GM23338 (cell line): ENCODE measurements at regions not wholly inside any gene's neighbourhood (a gene's known extent, or its start where the extent isn't known, plus 50 kb on each side); places are given as distances from the start of the nearest gene placed in this dataset.

ENCODE experiments used
- CREB1 ChIP-seq: fragments of 250-450 bp; sonication (Bioruptor Pico); IDR thresholded peaks from 2 replicates; pipeline ENCODE4 v1.5.0; 2020; ENCODE audit warnings: low read depth, mild to moderate bottlenecking, moderate library complexity
- EZH2 ChIP-seq: fragments of 200-600 bp; sonication (generic); IDR thresholded peaks from one replicate; pipeline ENCODE4 v1.8.0; 2017; ENCODE audit warnings: antibody characterized with exemption, mild to moderate bottlenecking, low read depth; ENCODE audit not compliant: unreplicated experiment
- EZH2phosphoT487 ChIP-seq: fragments of 200-600 bp; sonication (generic); IDR thresholded peaks from one replicate; pipeline ENCODE4 v1.8.1; 2018; ENCODE audit warnings: antibody characterized with exemption; ENCODE audit not compliant: unreplicated experiment
- POLR2AphosphoS5 ChIP-seq: IDR thresholded peaks from 2 replicates; pipeline ENCODE4 v1.6.1; 2016; ENCODE audit warnings: antibody characterized with exemption, low read depth
- STAT1 ChIP-seq: IDR thresholded peaks from one replicate; pipeline ENCODE4 v1.6.1; 2016; ENCODE audit warnings: antibody characterized with exemption; ENCODE audit not compliant: unreplicated experiment
- TF ChIP-seq, protein P1 (sequence below), 2 experiments: fragments of 200-600 bp in 1 of 2; sonication (generic) in 1 of 2; conservative IDR thresholded peaks; 2 replicates each; pipeline versions ENCODE4 v1.5.1 to v1.6.1; 2016 to 2017; ENCODE audit warnings: antibody characterized with exemption in 2 of 2, low read depth in 2 of 2, mild to moderate bottlenecking in 2 of 2, moderate library complexity in 1 of 2

DNA sequence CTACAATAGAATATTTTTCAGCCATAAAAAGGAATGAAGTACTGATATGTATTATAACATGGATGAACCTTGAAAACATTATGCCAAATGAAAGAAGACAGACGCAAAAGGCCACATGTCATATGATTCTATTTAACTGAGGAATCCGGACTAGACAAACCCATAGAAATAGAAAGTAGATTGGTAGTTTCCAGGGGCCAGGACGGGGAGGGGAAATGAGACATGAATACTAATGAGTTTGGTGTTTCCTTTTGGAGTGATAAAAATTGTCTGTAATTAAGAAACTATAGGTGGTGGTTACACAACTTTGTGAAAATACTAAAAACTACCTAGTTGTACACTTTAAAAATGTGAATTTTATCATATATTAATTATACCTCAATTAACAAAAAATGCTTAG is 247.6 kb downstream of the BCAT1 start:
- TF ChIP-seq, protein P1, sequence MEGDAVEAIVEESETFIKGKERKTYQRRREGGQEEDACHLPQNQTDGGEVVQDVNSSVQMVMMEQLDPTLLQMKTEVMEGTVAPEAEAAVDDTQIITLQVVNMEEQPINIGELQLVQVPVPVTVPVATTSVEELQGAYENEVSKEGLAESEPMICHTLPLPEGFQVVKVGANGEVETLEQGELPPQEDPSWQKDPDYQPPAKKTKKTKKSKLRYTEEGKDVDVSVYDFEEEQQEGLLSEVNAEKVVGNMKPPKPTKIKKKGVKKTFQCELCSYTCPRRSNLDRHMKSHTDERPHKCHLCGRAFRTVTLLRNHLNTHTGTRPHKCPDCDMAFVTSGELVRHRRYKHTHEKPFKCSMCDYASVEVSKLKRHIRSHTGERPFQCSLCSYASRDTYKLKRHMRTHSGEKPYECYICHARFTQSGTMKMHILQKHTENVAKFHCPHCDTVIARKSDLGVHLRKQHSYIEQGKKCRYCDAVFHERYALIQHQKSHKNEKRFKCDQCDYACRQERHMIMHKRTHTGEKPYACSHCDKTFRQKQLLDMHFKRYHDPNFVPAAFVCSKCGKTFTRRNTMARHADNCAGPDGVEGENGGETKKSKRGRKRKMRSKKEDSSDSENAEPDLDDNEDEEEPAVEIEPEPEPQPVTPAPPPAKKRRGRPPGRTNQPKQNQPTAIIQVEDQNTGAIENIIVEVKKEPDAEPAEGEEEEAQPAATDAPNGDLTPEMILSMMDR (conservative IDR thresholded peaks at IDR 0.05; ENCODE audit: low read depth in 2 of 2), result no peak
- no peak for TF ChIP-seq CREB1 (CRISPR knock-in tag)
- TF ChIP-seq POLR2AphosphoS5, result no peak
- no peak for TF ChIP-seq EZH2
- TF ChIP-seq STAT1, result no peak
- TF ChIP-seq EZH2phosphoT487, result no peak
